RKO (cell line): ENCODE measurements at regions not wholly inside any gene's neighbourhood (a gene's known extent, or its start where the extent isn't known, plus 50 kb on each side); places are given as distances from the start of the nearest gene placed in this dataset.
"Not testable (repeated sequence)": the region's sequence is repeated elsewhere in the genome, so short reads cannot be mapped to it uniquely, and the experiment has no call there.

Experiments
- DNase-seq: peaks from one replicate; pipeline ENCODE4 v3.0.0-alpha.2; 2016; ENCODE audit warnings: low spot score

- not testable (repeated sequence) for DNase-seq
These were observed 1089.2 kb downstream of the PRIM2 start for GRCh38 chr6:58406659-58407058.

GRCh38 chr6:58419321-58419720, 1101.9 kb downstream of the PRIM2 start:
- DNase-seq: no peak
